GM18870 (cell line): ENCODE measurements at regions not wholly inside any gene's neighbourhood (a gene's known extent, or its start where the extent isn't known, plus 50 kb on each side); places are given as distances from the start of the nearest gene placed in this dataset.
"Not testable (repeated sequence)": the region's sequence is repeated elsewhere in the genome, so short reads cannot be mapped to it uniquely, and the experiment has no call there.

Source experiments
- ATAC-seq: cut with Tn5 transposase; IDR thresholded peaks from one replicate; pipeline ENCODE4 v1.9.1; 2021; ENCODE audit warnings: moderate library complexity; ENCODE audit not compliant: unreplicated experiment

DNA sequence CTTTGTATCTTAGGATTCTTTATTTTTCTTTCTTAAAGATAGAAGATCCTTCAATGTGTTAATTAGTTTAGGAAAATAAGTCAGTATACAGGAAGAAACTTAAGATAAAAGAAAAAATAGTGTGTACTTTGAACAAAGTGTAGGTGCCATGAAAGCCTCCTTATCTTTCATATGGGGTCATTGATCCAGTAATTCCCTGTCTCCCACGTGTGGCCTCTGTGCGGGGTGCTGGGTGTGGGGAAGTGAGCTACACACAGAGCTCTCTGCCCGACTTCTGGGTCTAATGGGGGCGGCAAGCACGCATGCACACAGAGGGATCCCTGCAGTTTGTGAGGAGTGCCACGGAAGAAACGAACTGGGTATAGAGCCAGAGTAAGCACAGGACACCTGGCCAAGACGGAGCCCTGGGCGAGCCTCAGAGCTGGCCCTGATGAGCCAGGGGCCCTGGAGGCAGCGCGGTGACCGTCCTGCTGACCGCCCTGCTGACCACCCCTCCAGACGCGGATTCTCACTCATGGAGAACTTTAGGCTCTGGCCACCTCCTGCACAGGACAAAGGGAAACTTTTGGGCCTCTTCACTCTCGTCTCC, 253.5 kb downstream of the ACKR3 start:
- ATAC-seq = no peak

DNA sequence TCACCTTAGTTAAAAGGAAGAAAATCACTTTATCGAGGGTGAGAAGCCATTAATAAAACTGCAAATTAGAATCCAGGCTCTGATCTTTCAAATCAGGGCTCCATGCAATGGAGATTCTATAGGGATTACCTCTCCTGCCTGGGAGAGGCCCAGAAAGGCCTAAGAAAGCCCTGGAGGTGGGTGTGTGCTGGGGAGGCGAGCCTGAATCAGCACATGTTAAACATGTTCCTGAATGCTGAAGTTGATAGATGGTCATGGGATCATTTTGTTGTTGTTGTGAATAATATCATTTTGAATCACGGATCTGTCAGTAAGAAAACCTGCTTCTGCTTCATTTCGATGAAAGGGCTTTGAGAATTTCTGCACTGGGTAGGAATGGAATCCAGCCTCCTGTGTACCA, 254.3 kb downstream of the ACKR3 start:
- ATAC-seq = no peak

DNA sequence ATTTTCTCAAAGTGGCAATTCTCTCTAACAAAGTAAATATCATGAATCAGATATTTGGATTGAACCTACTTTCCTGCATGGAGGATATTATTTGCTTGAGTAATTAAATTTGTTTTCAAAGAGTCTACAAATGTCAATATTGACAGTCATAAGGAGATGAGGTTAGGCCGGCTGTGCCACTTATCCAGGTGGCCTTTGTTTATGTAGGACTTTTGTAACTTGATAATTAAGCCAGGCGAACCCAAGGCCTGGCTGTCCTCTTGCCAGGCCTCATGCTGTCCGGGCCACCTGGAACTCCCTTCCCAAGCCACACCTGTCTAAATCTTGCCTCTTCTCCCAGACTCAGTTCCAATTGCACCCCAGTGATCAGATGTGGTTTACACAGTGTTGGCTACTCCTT, 255.2 kb downstream of the ACKR3 start:
- no peak for ATAC-seq

DNA sequence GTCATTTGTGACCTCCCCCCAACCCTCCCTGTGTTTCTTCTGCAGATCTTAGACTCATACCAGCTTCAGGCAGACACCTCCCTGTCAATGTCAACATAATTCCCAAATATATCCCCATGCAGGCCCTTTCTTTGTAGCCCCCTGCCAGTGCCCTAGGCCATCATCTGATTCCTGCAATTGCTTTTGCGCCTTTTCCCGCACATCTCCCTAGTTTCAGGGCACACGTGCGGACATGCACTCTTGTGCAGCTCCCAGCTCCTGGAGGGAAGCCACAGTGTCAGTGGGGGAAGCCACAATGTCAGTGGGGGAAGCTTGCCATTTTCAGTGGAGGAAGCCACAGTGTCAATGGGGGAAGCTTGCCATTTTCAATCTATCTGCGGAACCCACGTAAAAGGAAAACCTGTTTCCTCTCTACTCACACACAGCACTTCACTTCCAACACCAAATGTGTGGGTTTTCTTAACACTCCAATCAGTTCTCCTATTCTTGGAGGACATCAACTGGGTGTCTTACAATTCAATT, 256.4 kb downstream of the ACKR3 start:
- no peak for ATAC-seq

DNA sequence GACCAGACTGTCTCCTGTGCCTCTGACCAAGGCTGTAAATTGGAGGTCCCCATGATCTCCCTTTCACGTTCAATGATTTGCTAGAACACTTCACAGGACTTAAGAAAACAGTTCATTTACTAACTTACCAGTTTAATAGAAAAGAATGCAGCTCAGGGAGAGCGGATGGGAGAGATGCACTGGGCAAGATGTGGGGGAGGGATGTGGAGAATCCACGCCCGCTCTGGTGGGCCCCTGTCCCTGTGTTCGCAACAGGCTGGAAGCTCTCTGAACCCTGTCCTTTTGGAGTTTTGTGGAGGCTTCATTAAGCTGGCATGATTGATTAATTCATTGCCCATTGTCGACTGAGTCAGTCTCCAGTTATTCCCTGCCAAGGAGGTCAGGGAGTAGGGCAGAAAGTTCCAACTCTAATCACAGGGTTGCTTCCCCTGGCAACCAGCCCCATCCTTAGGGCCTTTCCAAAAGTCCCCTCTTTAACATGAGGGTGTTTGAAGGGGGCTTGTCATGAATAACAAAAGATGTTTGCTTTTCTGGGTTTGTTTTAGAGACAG, 257.1 kb downstream of the ACKR3 start:
- no peak for ATAC-seq

DNA sequence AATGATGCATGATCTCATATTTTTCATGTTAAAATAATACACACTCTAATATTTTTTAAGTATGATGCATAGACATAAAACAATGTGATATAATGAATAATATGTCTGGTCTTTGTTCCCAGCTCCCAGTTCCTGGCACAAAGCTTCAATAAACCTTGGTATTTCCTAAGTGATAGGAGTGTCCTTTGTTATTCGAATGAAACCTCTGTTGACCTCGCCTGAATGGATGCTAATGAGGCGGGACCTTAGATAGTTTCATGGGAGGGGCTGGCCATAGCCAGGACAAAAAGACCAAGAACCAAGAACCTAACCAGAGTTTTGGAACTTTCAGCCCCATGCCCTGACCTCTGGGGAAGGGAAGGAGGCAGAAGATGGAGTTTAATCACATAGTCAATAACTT, 257.7 kb upstream of the COPS8 start:
- no peak for ATAC-seq

DNA sequence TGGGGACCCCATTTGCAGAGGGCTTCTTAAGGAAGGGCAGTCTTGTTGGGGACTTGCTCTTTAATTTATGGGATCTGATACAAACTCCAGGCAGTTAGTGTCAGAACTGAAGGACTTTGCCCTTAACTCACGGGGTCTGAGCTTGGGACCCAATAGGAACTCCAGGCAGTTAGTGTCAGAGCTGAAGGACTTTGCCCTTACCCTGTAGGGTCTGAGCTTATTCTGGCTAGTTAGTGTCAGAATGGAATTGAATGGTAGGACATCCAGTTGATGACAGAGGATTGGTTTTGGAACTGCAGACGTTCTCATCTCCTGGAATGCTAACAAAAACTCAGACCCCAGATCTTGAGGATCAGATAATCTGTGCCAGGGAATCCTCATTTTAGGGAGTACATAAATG, 256.9 kb upstream of the COPS8 start:
- ATAC-seq = no peak

DNA sequence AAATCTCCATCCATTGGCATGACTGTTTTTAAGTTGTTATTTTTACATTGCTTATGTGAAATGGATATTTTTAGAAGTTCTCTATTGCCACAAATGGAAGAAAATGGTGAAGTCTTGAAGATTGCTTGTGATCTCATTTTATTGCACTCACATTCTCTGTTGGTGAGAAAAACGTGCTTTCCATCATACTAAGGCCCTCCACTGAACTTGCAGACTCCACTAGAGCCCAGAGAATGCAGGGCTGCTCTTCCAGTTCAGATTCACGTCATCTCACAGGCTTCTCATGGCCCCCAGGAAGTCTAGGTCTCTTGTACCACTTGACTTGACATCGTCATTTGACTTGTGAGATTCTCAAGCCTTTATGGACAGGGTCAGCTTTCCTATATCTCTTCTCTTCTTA, 254.8 kb upstream of the COPS8 start:
- no peak for ATAC-seq

DNA sequence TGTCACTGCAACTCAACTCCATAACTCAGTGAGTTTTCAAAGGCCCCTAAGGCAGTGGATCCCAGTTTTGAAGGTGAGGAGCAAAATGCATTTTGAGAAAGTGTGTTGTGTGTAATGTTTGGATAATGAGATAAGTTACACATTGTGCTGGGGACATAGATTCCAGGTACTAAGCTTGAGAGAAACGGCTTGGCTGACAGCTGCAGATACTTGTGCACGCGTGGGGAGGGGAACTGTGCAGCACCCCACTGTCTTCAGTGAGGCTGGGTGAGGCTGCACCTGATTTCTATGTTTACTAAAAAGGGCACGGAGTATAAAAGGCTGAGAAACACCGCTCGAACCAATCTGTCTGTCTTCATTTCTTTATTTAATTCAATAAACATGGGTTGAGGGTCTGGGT, 254.0 kb upstream of the COPS8 start:
- no peak for ATAC-seq

DNA sequence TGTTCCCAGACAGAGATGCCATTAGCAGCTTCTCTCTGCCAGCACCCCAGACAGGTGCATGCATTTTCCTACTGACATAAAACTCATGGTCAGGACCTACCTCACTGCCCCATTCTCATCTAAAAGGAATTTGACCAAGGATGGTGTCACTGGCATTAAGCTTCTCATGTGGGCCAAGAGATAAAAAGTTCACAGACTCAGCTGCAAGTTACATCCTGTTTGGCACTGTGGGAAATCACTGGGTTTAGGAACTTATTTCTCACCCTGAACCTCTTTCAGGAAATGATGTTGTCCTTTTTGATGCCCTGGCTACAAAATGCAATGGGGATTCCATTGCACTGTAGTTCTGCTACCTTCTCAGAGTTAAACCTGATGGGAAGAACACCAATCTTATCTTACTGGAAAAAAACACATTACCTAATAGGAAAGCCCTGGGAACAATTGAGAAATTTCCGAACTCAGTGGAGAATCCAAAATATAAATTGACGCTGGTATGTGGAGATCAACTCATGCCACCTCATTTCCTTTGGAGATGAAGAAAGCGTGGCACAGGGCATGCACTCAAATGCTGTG, 252.1 kb upstream of the COPS8 start:
- ATAC-seq = no peak

DNA sequence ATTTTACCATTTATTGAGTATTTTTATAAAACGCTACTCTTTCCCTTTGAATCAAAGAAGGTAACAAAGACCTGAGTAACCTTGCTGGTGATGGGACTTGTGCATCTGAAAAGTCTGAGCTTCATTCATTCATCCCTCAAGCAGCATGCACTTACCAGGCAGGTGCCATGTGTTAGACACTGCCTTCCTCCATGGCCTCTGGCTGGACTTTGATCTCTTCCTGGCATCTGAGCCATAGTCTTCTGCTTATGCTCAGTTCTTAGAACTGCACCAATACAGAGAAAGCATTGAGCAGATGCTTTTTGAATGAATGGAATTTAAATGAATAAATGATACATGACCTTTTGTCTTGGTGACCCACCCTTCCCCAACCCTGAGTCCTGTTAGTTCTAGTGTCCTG, 251.4 kb upstream of the COPS8 start:
- ATAC-seq = no peak

DNA sequence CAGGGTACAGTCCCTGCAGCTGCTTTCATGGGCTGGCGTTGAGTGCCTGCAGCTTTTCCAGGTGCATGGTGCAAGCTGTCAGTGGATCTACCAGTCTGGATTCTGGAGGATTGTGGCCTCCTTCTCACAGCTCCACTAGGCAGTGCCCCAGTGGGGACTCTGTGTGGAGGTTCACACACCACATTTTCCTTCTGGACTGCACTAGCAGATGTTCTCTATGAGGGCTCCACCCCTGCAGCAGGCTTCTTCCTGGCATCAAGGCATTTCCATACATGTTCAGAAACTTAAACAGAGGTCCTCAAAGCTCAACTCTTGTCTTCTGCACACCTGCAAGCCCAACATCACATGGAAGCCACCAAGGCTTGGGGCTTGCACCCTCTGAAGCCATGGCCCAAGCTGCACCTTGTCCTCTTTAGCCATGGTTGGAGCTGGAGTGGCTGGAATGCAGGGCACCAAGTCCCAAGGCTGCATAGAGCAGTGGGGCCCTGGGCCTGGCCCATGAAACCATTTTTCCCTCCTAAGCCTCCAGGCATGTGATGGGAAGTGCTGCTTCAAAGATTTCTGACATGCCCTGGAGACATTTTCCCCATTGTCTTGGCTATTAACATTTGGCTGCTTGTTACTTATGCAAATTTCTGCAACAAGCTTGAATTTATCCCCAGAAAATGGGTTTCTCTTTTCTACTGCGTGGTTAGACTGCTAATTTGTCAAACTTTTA, 250.2 kb upstream of the COPS8 start:
- ATAC-seq = no peak

DNA sequence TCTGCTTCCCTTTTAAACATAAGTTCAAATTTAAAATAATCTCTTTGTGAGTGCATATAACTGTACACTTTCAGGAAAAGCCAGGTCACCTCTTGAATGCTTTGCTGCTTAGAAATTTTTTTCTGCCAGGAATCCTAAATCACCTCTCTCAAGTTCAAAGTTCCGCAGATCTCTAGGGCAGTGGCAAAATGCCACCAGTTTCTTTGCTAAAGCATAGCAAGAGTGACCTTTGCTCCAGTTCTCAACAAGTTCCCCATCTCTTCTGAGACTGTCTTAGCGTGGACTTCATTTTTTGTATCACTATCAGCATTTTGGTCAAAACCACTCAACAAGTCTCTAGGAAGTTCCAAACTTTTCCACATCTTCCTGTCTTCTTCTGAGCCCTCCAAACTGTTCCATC, 249.7 kb upstream of the COPS8 start:
- ATAC-seq = not testable (repeated sequence)

DNA sequence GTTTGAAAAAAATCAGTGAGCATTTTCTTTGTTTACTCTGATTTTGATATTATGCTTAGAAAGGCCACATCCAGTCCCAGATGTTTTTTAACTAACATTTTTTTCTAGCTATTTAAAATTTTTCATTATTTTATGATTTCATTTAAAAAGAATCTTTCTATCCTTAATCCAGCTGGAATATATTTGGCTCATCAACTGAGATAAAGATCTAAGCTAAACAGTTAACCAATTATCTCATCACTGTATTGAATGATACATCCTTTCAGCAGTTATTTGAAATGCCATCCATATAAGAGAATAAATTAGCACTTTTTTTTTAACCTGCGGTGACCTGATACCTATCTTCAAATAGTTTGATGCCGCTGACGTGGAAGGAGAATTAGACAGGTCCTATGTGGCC, 245.5 kb upstream of the COPS8 start:
- ATAC-seq = no peak

DNA sequence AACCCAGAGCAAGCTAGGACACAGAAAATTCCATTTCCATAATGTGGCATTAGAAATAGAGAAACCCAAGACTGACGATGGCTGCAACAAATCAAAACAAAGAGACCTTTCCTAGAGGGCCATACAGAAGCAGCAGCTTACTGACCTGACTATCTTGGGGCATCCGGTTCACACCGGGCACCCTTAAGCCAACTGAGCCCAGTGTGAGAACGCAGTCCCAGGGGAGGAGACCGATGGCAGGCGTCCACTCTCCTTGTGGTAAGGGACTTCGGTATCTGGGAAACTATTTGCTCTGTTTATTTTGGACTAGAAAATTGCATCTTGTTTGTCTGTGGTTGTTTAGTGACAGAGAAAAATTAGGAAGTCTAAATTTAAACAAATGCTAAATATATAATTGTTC, 244.8 kb upstream of the COPS8 start:
- ATAC-seq = no peak

DNA sequence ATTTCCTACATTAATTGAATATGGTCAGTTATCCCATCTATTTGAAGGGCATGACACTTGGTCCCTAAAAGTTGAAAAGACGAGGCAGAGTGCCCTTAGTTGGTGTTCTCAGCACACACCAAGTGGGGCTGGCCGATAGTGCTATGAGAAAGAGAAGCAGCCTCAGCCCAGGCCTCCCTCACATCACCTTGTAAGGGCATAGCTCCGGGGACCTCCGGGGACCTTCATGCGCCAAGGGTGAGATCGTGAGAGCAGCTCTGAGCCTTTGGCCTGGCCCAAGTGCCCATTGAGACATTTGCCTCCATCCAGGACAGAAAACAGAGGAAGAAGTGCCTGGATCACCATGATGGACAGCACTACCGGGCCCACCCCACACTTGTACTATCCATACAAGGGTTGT, 244.3 kb upstream of the COPS8 start:
- ATAC-seq = no peak

DNA sequence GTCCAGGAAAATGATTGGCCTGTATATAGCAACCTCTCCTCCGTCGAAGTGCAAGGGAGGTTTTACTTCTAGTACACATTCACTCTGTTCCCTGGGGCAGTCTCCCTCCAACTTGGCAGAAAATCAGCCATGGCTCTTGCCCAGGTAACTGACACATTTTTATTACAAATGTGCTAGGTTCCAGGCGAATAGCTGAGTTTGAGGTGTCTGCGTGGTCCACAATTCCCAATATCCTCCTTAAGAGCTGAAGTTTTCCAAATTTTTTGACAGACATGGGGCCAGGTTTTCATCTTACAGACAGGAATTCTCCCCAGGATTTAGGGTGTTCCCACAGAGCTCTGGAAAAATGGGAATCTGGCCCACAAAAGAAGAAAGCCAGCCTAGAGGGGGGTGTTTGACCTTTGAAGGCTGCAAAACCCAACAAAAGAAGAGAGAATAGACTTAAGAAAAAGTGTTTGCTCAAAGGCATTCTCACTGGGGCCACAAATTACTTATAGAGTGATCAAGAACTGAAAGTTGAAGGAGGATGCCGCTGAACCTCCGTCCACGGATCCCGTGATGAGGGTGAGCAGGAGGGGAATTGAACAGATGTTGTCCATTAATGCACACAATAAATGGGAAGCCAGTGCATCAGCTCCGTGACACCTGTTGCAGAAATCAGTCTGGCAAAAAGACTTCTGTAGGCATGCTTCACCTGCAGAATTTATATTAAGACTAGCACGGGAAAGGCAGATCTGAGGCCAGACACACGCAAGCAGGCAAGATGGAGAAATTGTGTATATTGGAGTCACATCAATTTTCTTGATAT, 242.3 kb upstream of the COPS8 start:
- ATAC-seq = no peak

DNA sequence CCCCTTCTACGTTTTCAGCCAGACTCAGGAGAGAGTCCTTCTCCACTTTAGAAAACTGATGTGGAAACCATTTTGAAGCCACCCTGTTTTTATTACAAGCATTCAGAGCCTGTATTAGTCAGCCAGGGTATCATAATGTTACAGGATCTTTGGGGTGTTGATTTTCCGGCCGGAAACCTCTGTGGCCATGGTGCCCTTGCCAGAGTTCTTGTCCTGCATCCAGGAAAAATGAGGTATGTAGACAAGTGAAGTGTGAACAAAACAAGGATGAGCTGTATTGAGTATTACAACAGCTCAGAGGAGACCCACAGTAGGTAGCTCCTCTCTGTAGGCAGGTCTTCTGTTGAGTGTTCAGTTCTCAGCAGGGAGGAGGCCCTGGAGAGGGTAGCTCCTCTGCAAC, 241.0 kb upstream of the COPS8 start:
- ATAC-seq = no peak

DNA sequence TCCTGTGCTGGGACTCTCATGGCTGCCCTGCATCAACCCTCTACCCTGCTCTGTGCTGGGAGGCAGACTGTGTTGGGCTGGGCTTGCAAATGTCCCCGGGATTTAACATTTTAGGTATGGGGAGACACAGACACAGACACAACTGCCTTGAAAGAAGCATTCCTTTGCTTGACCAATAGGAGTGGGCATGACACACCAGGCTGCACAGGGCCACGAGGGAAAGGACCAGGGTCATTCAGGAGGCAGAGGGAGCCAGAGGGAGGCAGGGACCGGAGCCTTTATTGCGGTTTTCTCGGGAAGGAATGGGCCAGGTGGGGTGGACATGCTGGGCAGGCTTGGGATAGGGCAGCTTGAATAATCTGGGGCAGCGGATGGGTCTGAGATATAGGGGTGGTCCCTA, 238.7 kb upstream of the COPS8 start:
- ATAC-seq = no peak

DNA sequence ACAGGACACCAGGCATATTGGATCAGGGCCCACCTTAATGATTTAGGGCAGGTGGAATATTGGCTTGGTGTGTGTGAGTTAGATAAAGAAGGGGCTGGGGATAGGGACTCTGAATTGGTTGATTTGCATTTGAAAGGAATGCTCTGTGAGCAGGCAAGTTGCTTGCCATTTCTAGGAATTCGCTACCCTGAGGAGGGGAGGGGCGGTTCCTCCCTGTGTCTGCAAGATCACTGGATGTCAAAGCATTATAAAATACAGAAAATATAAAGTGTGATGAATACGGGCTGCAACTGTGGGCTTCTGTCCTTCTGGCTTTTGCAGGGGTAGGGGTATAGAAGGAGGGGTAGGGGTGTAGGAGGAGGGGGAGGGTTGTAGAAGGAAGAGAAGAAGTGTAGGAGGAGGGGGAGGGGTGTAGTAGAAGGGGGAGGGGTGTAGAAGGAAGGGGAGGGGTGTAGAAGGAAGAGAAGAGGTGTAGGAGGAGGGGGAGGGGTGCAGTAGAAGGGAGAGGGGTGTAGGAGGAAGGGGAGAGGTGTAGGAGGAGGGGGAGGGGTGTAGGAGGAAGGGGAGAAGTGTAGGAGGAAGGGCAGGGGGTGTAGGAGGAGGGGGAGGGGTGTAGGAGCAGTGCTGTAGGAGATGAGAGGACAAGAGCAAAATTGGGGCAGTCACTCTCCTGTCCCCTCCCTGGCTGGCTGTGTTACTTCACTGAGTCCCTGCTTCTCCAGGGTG, 238.0 kb upstream of the COPS8 start:
- no peak for ATAC-seq

DNA sequence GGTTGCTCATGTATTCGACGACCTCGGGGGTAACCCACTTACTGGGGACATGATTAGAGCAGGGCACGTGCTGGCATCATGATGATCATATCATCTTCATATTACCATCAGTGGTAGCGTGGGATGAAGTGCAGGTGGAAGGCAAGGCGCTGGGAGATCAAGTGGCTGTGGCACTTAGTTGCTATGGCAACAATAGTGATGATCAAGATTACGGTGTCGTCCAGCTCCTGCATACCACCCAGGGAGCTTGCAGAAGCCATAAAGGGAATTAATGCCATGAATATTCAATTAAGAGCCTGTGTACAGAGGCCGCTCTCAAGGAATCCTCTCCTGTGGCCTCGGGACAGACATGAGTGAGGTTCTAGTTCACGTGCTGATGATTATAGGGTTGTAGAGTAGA, 237.2 kb upstream of the COPS8 start:
- ATAC-seq = no peak
